Kidney (tissue), 13 donors: ENCODE measurements at regions not wholly inside any gene's neighbourhood (a gene's known extent, or its start where the extent isn't known, plus 50 kb on each side); places are given as distances from the start of the nearest gene placed in this dataset.
"Not testable (repeated sequence)": the region's sequence is repeated elsewhere in the genome, so short reads cannot be mapped to it uniquely, and the experiment has no call there.

Source experiments
- DNase-seq, 5 donors: peaks; one replicate each; pipeline ENCODE4 v3.0.0-alpha.2; 2013 to 2020
- FAIRE-seq: peaks from 2 replicates; lab custom pipeline; 2012; peaks lifted over from hg19 to GRCh38; lab: Jason Lieb, UNC
- H3K27ac ChIP-seq, 2 donors: one replicate each; pipeline ENCODE4 v1.7.0; 2013; ENCODE audit warnings: low read depth in 2 of 2, low read length in 2 of 2, inconsistent platforms in 1 of 2
- H3K27me3 ChIP-seq: one replicate; pipeline ENCODE4 v1.7.1; 2013; ENCODE audit warnings: low read length, inconsistent platforms; ENCODE audit not compliant: control insufficient read depth, insufficient read depth
- H3K36me3 ChIP-seq, 3 donors: one replicate each; pipeline versions ENCODE4 v1.7.0 to v1.7.1; 2013; ENCODE audit warnings: low read length in 3 of 3, control low read depth in 1 of 3, inconsistent platforms in 1 of 3; ENCODE audit not compliant: insufficient read depth in 3 of 3, control insufficient read depth in 2 of 3
- H3K4me1 ChIP-seq, 3 donors: one replicate each; pipeline versions ENCODE4 v1.7.0 to v1.7.1; 2013; ENCODE audit warnings: low read length in 3 of 3, inconsistent platforms in 1 of 3, low read depth in 1 of 3; ENCODE audit not compliant: control insufficient read depth in 2 of 3, insufficient read depth in 2 of 3
- H3K4me3 ChIP-seq, 3 donors: one replicate each; pipeline versions ENCODE4 v1.7.0 to v1.8.1; 2013; ENCODE audit warnings: low read length in 3 of 3, control low read depth in 1 of 3, inconsistent platforms in 1 of 3
- H3K9ac ChIP-seq, 3 donors: one replicate each; pipeline versions ENCODE4 v1.7.0 to v1.7.1; 2013; ENCODE audit warnings: low read length in 3 of 3, control low read depth in 1 of 3, inconsistent platforms in 1 of 3
- H3K9me3 ChIP-seq, 3 donors: one replicate each; pipeline versions ENCODE4 v1.7.0 to v1.7.1; 2013; ENCODE audit warnings: low read length in 3 of 3, control low read depth in 1 of 3, inconsistent platforms in 1 of 3; ENCODE audit not compliant: control insufficient read depth in 2 of 3, insufficient read depth in 1 of 3
- intact Hi-C: fragments of 100-400 bp; cut with DNase I; formaldehyde crosslinking; loops from one replicate; pipeline ENCODE4 v1.11.1; 2022
- TF ChIP-seq, protein P1 (sequence below): IDR thresholded peaks from 3 replicates; pipeline ENCODE4 v1.5.1; 2012; ENCODE audit warnings: mild to moderate bottlenecking, moderate library complexity, borderline replicate concordance; ENCODE audit not compliant: insufficient read depth; ENCODE audit errors: extremely low read depth
- donor health status: control.
- donor health status: control.
- donor health status: control.
- donor health status: control.
- donor health status: control.
- donor health status: DM: yes; HTN: yes; CAD: no.
- donor health status: Normal renal cell carcinoma (clear cell type).

DNA sequence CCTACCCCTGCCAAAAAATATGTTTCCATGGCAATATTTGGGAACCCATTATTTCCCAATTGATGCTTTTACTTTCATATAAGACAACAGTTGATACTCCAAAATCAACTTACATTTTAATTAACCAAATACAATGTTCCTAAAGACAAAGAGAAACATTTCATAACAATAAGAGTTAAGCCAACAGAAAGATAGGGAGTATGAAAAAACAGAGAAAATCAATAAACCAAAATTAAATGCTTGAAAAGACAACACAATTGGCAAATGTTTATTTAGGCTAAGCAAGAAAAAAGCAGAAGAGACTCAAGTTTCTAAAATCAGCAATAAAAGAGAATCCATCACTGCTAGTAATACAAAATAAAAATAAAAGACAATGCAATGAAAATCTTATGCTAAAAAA lies 123.1 kb upstream of the VPREB1 start:
- FAIRE-seq (no peak), DNase-seq (no peak)
- no peak overlapping the region for H3K27ac ChIP-seq
- H3K4me3 ChIP-seq = no peak overlapping the region
- intact Hi-C loops = no loop called here
- H3K36me3 ChIP-seq = no peaks in the 10 kb centered on the region
- TF ChIP-seq, protein P1, sequence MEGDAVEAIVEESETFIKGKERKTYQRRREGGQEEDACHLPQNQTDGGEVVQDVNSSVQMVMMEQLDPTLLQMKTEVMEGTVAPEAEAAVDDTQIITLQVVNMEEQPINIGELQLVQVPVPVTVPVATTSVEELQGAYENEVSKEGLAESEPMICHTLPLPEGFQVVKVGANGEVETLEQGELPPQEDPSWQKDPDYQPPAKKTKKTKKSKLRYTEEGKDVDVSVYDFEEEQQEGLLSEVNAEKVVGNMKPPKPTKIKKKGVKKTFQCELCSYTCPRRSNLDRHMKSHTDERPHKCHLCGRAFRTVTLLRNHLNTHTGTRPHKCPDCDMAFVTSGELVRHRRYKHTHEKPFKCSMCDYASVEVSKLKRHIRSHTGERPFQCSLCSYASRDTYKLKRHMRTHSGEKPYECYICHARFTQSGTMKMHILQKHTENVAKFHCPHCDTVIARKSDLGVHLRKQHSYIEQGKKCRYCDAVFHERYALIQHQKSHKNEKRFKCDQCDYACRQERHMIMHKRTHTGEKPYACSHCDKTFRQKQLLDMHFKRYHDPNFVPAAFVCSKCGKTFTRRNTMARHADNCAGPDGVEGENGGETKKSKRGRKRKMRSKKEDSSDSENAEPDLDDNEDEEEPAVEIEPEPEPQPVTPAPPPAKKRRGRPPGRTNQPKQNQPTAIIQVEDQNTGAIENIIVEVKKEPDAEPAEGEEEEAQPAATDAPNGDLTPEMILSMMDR = no peak
- no peaks in the 10 kb centered on the region for H3K4me1 ChIP-seq
- no peak overlapping the region for H3K9ac ChIP-seq
- no peaks in the 10 kb centered on the region for H3K9me3 ChIP-seq
- no peaks in the 10 kb centered on the region for H3K27me3 ChIP-seq

DNA sequence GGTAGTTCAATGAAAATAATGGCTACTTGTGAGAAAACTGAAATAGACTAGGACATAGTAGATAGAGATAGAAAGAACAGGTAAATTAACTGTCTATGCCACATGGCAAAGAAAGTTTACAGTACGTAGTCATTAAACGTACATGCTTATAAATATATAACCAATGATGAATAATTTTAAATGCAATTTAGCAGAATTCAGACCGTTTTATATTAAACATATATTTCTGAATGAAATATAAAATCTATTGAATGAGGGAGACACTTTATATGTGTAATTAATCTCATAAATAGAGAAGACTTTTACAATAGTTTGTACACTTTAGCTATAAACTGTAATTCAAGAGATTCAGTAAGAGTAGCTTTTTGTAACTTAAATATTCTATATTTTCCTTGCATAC lies 124.4 kb upstream of the VPREB1 start:
- TF ChIP-seq, protein P1 = no peak
- Histone ChIP-seq H3K27ac (no peak overlapping the region), H3K27me3 (no peaks in the 10 kb centered on the region), H3K9me3 (no peaks in the 10 kb centered on the region), H3K36me3 (no peaks in the 10 kb centered on the region), H3K4me1 (no peaks in the 10 kb centered on the region), H3K9ac (no peak overlapping the region), H3K4me3 (no peak overlapping the region)
- no peak for DNase-seq
- no peak for FAIRE-seq
- intact Hi-C loops = no loop called here

DNA sequence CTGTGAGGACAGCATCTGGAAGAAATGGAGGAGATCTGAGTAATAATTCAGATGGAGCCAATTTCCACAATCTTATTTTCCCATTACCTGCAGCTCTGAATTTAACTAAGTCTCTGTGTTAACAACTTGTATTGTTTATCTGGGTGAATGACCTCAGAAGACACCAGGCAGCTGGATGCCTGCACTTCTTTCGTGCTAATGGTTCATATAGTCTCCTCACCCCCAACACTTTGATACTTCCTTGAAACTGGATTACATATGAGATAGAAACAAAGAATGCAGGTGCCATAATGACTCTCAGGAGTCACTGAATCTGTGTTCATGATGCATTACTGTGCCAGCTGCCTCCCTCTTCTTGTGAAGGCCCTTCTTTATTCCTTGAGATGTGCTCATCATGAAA lies 125.6 kb upstream of the VPREB1 start:
- TF ChIP-seq, protein P1 = no peak
- Histone ChIP-seq H3K27me3 (no peaks in the 10 kb centered on the region), H3K36me3 (no peaks in the 10 kb centered on the region), H3K9ac (no peak overlapping the region), H3K4me3 (no peak overlapping the region), H3K27ac (no peak overlapping the region), H3K9me3 (no peaks in the 10 kb centered on the region), H3K4me1 (no peaks in the 10 kb centered on the region)
- no peak for FAIRE-seq
- DNase-seq = no peak
- intact Hi-C loops = no loop called here

DNA sequence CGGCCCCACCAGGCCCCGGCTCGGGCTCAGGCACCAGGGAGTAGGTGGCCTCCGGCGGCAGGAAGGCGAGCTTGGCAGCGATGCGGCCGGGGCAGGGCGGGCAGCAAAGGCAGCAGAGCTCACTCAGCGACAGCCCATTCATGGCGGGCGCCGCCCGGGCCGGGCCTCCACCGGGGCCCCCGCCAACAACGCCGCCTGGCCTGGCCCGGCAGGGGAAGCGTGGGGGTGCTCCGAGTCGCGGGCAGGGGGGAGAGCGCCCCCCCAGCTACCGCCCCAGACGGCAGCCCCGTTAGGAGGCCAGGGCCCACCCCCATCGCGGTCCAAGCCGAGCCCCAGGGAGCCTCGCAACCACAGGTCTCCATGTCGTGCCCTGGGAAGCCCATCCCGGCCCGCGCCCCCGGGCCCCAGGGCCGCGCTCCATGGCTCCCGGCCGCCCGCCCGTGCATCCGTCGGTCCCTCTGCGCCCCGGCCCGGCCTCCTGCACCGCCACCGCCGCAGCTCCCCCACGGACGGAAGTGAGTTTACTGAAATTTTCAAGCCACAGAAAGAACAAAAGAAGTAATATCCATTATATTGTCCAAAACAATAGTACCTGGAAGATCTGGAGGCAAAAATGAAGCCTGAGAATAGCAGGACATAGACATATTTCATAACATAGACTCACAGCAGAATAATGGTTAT lies 126.6 kb upstream of the VPREB1 start:
- DNase-seq, H3K4me1 ChIP-seq, H3K9me3 ChIP-seq, H3K27me3 ChIP-seq, H3K36me3 ChIP-seq, FAIRE-seq, H3K27ac ChIP-seq, H3K4me3 ChIP-seq, H3K9ac ChIP-seq, intact Hi-C loops: not testable (repeated sequence)

DNA sequence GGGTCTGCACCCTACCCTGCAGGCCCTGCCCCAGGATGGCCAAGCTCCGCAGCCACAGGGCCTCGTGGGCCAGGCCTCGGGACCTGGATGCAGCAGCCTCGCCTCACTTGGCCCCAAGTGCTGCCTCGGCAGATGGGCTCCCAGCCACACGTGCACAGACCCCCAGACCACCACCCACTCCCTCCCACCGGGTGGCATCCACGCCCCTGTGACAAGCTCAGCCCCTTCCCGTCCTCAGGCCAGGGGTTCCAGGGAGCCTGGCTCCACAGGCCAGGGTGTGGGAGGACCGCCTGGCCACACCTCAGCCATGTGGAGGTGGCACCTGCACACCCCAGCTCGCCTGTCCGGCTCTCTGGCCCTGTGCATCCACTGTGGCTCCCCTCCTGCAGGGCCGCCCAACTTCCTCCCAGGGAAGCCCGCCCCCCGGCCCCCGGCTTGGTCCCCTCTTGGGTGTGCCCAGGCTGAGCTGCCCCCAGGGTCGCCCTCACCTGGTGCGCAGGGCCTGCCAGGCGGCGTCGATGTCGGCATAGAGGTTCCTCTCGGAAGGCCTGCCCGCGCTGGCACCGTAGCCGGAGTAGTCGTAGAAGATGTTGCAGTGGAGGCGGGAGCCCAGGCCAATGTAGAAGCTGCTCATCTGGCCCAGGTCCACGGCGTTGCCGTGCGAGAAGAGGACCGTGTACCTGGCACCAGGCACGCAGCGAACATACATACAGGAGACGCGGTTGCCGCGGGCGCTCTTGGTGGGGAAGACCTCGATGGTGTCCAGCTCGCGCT lies 127.4 kb upstream of the VPREB1 start:
- DNase-seq, H3K27me3 ChIP-seq, H3K27ac ChIP-seq, intact Hi-C loops, H3K4me3 ChIP-seq, H3K9ac ChIP-seq, H3K9me3 ChIP-seq, H3K4me1 ChIP-seq, FAIRE-seq, H3K36me3 ChIP-seq: not testable (repeated sequence)
